ENCODE measurements at regions not wholly inside any gene's neighbourhood (a gene's known extent, or its start where the extent isn't known, plus 50 kb on each side); places are given as distances from the start of the nearest gene placed in this dataset.

DNA sequence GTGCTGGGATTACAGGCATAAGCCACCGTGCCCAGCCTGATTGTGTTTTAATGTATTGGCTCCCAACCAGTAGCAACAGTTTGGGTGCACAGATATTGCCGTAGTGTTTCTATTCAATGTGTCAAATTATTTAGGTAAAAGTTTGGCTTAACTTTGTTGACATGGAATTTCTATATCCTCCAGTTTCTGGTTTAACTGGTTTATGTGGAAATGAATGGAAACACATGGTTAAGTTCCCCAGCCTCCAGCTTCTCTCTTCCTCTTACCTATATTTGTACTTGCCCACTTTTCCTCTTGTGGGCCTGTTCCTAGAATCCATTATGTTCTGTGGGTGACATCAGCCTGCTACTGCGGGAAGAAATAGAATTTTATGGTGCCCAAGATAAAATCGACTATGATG, 53.9 kb upstream of the ESR1 start:
- Histone ChIP-seq H3K4me2 (ENCODE audit: low read length) (no peak overlapping the region), H3K9ac (ENCODE audit: low read length) (no peak overlapping the region), H3K9me2 (ENCODE audit: low read depth, low read length) (no peaks in the 10 kb centered on the region), H3K36me3 (ENCODE audit: insufficient read depth, low read length) (no peaks in the 10 kb centered on the region), H3F3A (ENCODE audit: insufficient read depth, low read length) (no peaks in the 10 kb centered on the region), H2AFZ (ENCODE audit: low read length) (no peak overlapping the region), H3K4me3 (ENCODE audit: low read depth, low read length, poor library complexity, severe bottlenecking) (no peak overlapping the region), H3K27ac (ENCODE audit: low read depth, low read length, poor library complexity, severe bottlenecking) (no peak overlapping the region), H3K4me1 (ENCODE audit: insufficient read depth, low read length, severe bottlenecking) (no peaks in the 10 kb centered on the region), H3K27me3 (ENCODE audit: insufficient read depth, low read length) (no peaks in the 10 kb centered on the region), H4K20me1 (ENCODE audit: insufficient read depth, low read length) (no peaks in the 10 kb centered on the region), H3K79me2 (ENCODE audit: insufficient read depth, low read length) (no peaks in the 10 kb centered on the region), H3K9me3 (ENCODE audit: low read length) (no peaks in the 10 kb centered on the region)
- TF ChIP-seq, protein P1, sequence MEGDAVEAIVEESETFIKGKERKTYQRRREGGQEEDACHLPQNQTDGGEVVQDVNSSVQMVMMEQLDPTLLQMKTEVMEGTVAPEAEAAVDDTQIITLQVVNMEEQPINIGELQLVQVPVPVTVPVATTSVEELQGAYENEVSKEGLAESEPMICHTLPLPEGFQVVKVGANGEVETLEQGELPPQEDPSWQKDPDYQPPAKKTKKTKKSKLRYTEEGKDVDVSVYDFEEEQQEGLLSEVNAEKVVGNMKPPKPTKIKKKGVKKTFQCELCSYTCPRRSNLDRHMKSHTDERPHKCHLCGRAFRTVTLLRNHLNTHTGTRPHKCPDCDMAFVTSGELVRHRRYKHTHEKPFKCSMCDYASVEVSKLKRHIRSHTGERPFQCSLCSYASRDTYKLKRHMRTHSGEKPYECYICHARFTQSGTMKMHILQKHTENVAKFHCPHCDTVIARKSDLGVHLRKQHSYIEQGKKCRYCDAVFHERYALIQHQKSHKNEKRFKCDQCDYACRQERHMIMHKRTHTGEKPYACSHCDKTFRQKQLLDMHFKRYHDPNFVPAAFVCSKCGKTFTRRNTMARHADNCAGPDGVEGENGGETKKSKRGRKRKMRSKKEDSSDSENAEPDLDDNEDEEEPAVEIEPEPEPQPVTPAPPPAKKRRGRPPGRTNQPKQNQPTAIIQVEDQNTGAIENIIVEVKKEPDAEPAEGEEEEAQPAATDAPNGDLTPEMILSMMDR (IDR thresholded peaks at IDR 0.05; ENCODE audit: low read length), result no peak
- no peak for TF ChIP-seq EZH2 (IDR thresholded peaks at IDR 0.05; ENCODE audit: borderline replicate concordance, low read length)

DNA sequence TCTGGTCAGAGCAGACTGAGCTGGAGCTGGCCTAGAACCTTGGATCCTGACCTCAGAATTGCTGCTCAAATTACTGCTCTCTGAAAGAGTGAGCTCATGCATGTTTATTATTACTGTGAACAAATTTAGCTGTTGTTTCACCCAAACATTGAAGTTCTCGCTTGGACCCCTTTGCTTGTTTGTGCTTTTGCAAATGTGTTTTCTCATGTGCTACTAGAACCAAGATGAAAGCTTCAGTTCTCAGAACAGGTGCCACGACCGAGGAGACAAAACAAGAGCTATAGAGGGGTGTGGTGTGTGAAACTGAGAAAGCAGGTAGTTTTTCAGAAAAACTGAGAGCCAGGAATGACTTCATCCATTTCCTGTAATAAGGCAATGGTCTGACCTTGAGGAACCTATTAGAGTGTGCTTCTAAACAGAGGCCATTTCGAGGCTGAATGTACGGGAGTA, 50.0 kb upstream of the ESR1 start:
- Histone ChIP-seq H3F3A (ENCODE audit: insufficient read depth, low read length) (no peaks in the 10 kb centered on the region), H3K79me2 (ENCODE audit: insufficient read depth, low read length) (no peaks in the 10 kb centered on the region), H3K4me2 (ENCODE audit: low read length) (no peak overlapping the region), H3K9me3 (ENCODE audit: low read length) (no peaks in the 10 kb centered on the region), H3K9me2 (ENCODE audit: low read depth, low read length) (no peaks in the 10 kb centered on the region), H3K4me3 (ENCODE audit: low read depth, low read length, poor library complexity, severe bottlenecking) (no peak overlapping the region), H3K27ac (ENCODE audit: low read depth, low read length, poor library complexity, severe bottlenecking) (no peak overlapping the region), H3K9ac (ENCODE audit: low read length) (no peak overlapping the region), H3K27me3 (ENCODE audit: insufficient read depth, low read length) (no peaks in the 10 kb centered on the region), H2AFZ (ENCODE audit: low read length) (no peak overlapping the region), H4K20me1 (ENCODE audit: insufficient read depth, low read length) (no peaks in the 10 kb centered on the region), H3K4me1 (ENCODE audit: insufficient read depth, low read length, severe bottlenecking) (no peaks in the 10 kb centered on the region), H3K36me3 (ENCODE audit: insufficient read depth, low read length) (no peaks in the 10 kb centered on the region)
- no peak for TF ChIP-seq EZH2 (IDR thresholded peaks at IDR 0.05; ENCODE audit: borderline replicate concordance, low read length)
- TF ChIP-seq, protein P1 (IDR thresholded peaks at IDR 0.05; ENCODE audit: low read length), result no peak

Measured in OCI-LY1 (cell line).